Neural cell (in vitro differentiated cells): ENCODE measurements at regions not wholly inside any gene's neighbourhood (a gene's known extent, or its start where the extent isn't known, plus 50 kb on each side); places are given as distances from the start of the nearest gene placed in this dataset.

Experiments used
- H2AFZ ChIP-seq: fragments of 200-600, 300-800 bp; sonication (generic), shearing (Covaris generic); 2 replicates; pipeline ENCODE4 v1.6.0; 2014; ENCODE audit warnings: low read depth, mild to moderate bottlenecking, antibody characterized with exemption, low read length, moderate library complexity
- H3F3A ChIP-seq: fragments of 200-600 bp; shearing (Covaris generic); 2 replicates; pipeline ENCODE4 v1.6.1; 2016; ENCODE audit warnings: mild to moderate bottlenecking, moderate library complexity, mixed read lengths, antibody characterized with exemption, low read length; ENCODE audit not compliant: insufficient read depth, poor library complexity, severe bottlenecking
- H3K27ac ChIP-seq: fragments of 200-600, 300-800 bp; sonication (generic), shearing (Covaris generic); 2 replicates; pipeline ENCODE4 v1.5.1; 2014; ENCODE audit warnings: mild to moderate bottlenecking, low read length, moderate library complexity
- H3K27me3 ChIP-seq: fragments of 300-800, 200-600 bp; sonication (generic), shearing (Covaris generic); 2 replicates; pipeline ENCODE4 v1.6.0; 2014; ENCODE audit warnings: mild to moderate bottlenecking, low read depth, low read length, moderate library complexity; ENCODE audit not compliant: insufficient read depth
- H3K36me3 ChIP-seq: fragments of 300-800, 200-600 bp; sonication (generic), shearing (Covaris generic); 2 replicates; pipeline ENCODE4 v1.5.1; 2014; ENCODE audit warnings: mild to moderate bottlenecking, antibody characterized with exemption, low read length, moderate library complexity; ENCODE audit not compliant: insufficient read depth
- H3K4me2 ChIP-seq: fragments of 300-800, 200-600 bp; sonication (generic), shearing (Covaris generic); 2 replicates; pipeline ENCODE4 v1.6.0; 2014; ENCODE audit warnings: mild to moderate bottlenecking, low read length
- H3K4me3 ChIP-seq: fragments of 300-800, 200-600 bp; sonication (generic), shearing (Covaris generic); 2 replicates; pipeline ENCODE4 v1.5.1; 2014; ENCODE audit warnings: mild to moderate bottlenecking, low read length, moderate library complexity
- H3K79me2 ChIP-seq: fragments of 200-600 bp; shearing (Covaris generic); replicated peaks from 2 replicates; pipeline ENCODE4 v1.6.0; 2014; ENCODE audit warnings: mild to moderate bottlenecking, low read length, moderate library complexity; ENCODE audit not compliant: insufficient read depth
- H3K9ac ChIP-seq: fragments of 300-800, 200-600 bp; sonication (generic), shearing (Covaris generic); 2 replicates; pipeline ENCODE4 v1.6.1; 2016; ENCODE audit warnings: mild to moderate bottlenecking, low read length, mixed read lengths
- H3K9me2 ChIP-seq: fragments of 200-600 bp; shearing (Covaris generic); 2 replicates; pipeline ENCODE4 v1.6.1; 2016; ENCODE audit warnings: mild to moderate bottlenecking, low read length, mixed read lengths; ENCODE audit not compliant: insufficient read depth
- H3K9me3 ChIP-seq: fragments of 200-600, 300-800 bp; sonication (generic), shearing (Covaris generic); 2 replicates; pipeline ENCODE4 v1.6.1; 2016; ENCODE audit warnings: mild to moderate bottlenecking, mixed run types, low read length, moderate library complexity, mixed read lengths
- H4K20me1 ChIP-seq: fragments of 200-600 bp; shearing (Covaris generic); 2 replicates; pipeline ENCODE4 v1.6.1; 2016; ENCODE audit warnings: mild to moderate bottlenecking, mixed run types; ENCODE audit not compliant: insufficient read depth
- CTCF ChIP-seq: fragments of 450-650 bp; IDR thresholded peaks from 2 replicates; pipeline ENCODE4 v1.5.1; 2014; ENCODE audit warnings: antibody characterized with exemption, mild to moderate bottlenecking, moderate library complexity; ENCODE audit not compliant: poor library complexity, severe bottlenecking
- EP300 ChIP-seq: fragments of 450-650 bp; conservative IDR thresholded peaks from 2 replicates; pipeline ENCODE4 v1.6.1; 2014; ENCODE audit warnings: antibody characterized with exemption, mild to moderate bottlenecking, moderate library complexity; ENCODE audit not compliant: poor library complexity, severe bottlenecking
- EZH2 ChIP-seq: fragments of 200-600, 300-800 bp; shearing (Covaris generic), sonication (generic); IDR thresholded peaks from 2 replicates; pipeline ENCODE4 v1.6.1; 2014; ENCODE audit warnings: antibody characterized with exemption, low read length, borderline replicate concordance, mild to moderate bottlenecking; ENCODE audit not compliant: insufficient read depth, poor library complexity, severe bottlenecking
- MXI1 ChIP-seq: fragments of 450-650 bp; conservative IDR thresholded peaks from 2 replicates; pipeline ENCODE4 v1.6.1; 2014; ENCODE audit warnings: antibody characterized with exemption, mild to moderate bottlenecking; ENCODE audit not compliant: poor library complexity, severe bottlenecking
- POLR2AphosphoS5 ChIP-seq: IDR thresholded peaks from 2 replicates; pipeline ENCODE4 v1.6.1; 2012
- RAD21 ChIP-seq: fragments of 450-650 bp; conservative IDR thresholded peaks from 2 replicates; pipeline ENCODE4 v1.6.1; 2014; ENCODE audit warnings: antibody characterized with exemption, mild to moderate bottlenecking, moderate library complexity
- REST ChIP-seq: IDR thresholded peaks from 2 replicates; pipeline ENCODE4 v1.6.1; 2012; ENCODE audit warnings: borderline replicate concordance
- SMC3 ChIP-seq: fragments of 450-650 bp; conservative IDR thresholded peaks from 2 replicates; pipeline ENCODE4 v1.6.1; 2014; ENCODE audit warnings: antibody characterized with exemption, mild to moderate bottlenecking, moderate library complexity; ENCODE audit not compliant: poor library complexity
- TAF1 ChIP-seq: IDR thresholded peaks from 2 replicates; pipeline ENCODE4 v1.6.1; 2012; ENCODE audit warnings: low read depth

DNA sequence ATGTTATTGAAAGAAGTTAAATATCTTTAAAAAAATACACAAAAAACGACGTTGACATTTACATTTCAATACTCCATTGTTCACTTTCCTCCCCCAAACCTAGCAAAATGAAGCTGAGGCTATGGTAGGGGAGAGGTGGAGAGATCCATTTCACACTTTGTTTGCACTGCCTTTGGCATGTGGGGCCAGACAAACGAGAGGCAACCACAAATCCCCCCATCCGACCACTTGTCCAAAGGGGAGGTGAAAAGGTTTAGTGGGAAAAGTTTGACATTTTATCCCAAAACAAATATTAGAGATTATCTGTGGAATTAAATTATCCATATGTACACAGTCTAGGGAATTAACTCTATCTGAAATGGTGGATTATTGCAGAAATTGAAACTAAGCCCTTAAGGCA is 261.7 kb upstream of the FIGN start:
- Histone ChIP-seq H3K9me3 (no peaks in the 10 kb centered on the region), H2AFZ (no peak overlapping the region), H3K9ac (no peak overlapping the region), H3F3A (no peaks in the 10 kb centered on the region), H3K27ac (no peak overlapping the region), H3K27me3 (no peaks in the 10 kb centered on the region), H3K79me2 (no peaks in the 10 kb centered on the region), H3K36me3 (no peaks in the 10 kb centered on the region), H3K4me3 (no peak overlapping the region), H3K9me2 (no peaks in the 10 kb centered on the region), H3K4me2 (no peak overlapping the region), H4K20me1 (no peaks in the 10 kb centered on the region)
- TF ChIP-seq REST, result no peak
- no peak for TF ChIP-seq EZH2

- no peaks in the 10 kb centered on the region for H3K36me3 ChIP-seq
- H3K4me3 ChIP-seq, result no peak overlapping the region
- H3K9me2 ChIP-seq, result no peaks in the 10 kb centered on the region
- TF ChIP-seq TAF1 (no peak), EP300 (no peak), CTCF (no peak), REST (no peak), POLR2AphosphoS5 (no peak), RAD21 (no peak), MXI1 (no peak), EZH2 (no peak), SMC3 (no peak)
- no peak overlapping the region for H2AFZ ChIP-seq
- no peaks in the 10 kb centered on the region for H4K20me1 ChIP-seq
- no peaks in the 10 kb centered on the region for H3K79me2 ChIP-seq
- no peak overlapping the region for H3K27ac ChIP-seq
- H3K27me3 ChIP-seq, result no peaks in the 10 kb centered on the region
- no peak overlapping the region for H3K9ac ChIP-seq
- H3K9me3 ChIP-seq, result no peaks in the 10 kb centered on the region
- peaks cover 10% of the 10 kb centered on the region for H3F3A ChIP-seq
- H3K4me2 ChIP-seq, result no peak overlapping the region
Measured at GRCh38 chr2:163990541-163990940, 254.7 kb upstream of the FIGN start.
